ENCODE measurements at regions not wholly inside any gene's neighbourhood (a gene's known extent, or its start where the extent isn't known, plus 50 kb on each side); places are given as distances from the start of the nearest gene placed in this dataset.
A peak's percentile ranks its signal among the peaks of the same experiment; 100 is the strongest.

GRCh38 chr7:10802526-10802925 is 171.1 kb upstream of the PHF14 start:
- in situ Hi-C loops (cut with MboI; ENCODE audit: low sequenced_read_pairs): no loop called here
- TF ChIP-seq POLR2A (IDR thresholded peaks at IDR 0.05; ENCODE audit: low read depth, low read length): no peak
- no peak for TF ChIP-seq RCOR1 (IDR thresholded peaks at IDR 0.05; ENCODE audit: insufficient replicate concordance, low read length)
- no peak for TF ChIP-seq ELK1 (IDR thresholded peaks at IDR 0.05; ENCODE audit: borderline replicate concordance, low read depth, low read length)
- no peak for TF ChIP-seq BHLHE40 (IDR thresholded peaks at IDR 0.05; ENCODE audit: low read depth, low read length)
- no peak for TF ChIP-seq RFX5 (IDR thresholded peaks at IDR 0.05; ENCODE audit: low read depth, low read length)
- no peak for TF ChIP-seq RAD21 (IDR thresholded peaks at IDR 0.05; ENCODE audit: low read length)
- no peak for TF ChIP-seq CTCF (conservative IDR thresholded peaks at IDR 0.05; ENCODE audit: low read depth, low read length)
- no peak for TF ChIP-seq FOS (IDR thresholded peaks at IDR 0.05; ENCODE audit: low read depth, low read length)
- no peak for TF ChIP-seq CHD1 (IDR thresholded peaks at IDR 0.05; ENCODE audit: low read depth, low read length)
- TF ChIP-seq SMC3 (IDR thresholded peaks at IDR 0.05; ENCODE audit: low read depth, low read length): no peak
- TF ChIP-seq MAFK (IDR thresholded peaks at IDR 0.05; ENCODE audit: low read depth, low read length): no peak
- TF ChIP-seq USF2 (IDR thresholded peaks at IDR 0.05; ENCODE audit: low read depth, low read length): no peak
- TF ChIP-seq MAZ (IDR thresholded peaks at IDR 0.05; ENCODE audit: borderline replicate concordance, low read depth, low read length): no peak
- TF ChIP-seq NFE2L2 (IDR thresholded peaks at IDR 0.05; ENCODE audit: low read depth, low read length): no peak
- no peak overlapping the region for H3K14ac ChIP-seq (replicated peaks; ENCODE audit: low read depth, low read length)

More at GRCh38 chr7:10802526-10802925, 171.1 kb upstream of the PHF14 start:
- no CpG with 5 or more reads among the region's 2 CpGs for WGBS, 2 experiments (ENCODE audit: extremely low coverage in 2 of 2, insufficient read length in 1 of 2)
- Histone ChIP-seq H3K79me1 (ENCODE audit: low read depth in 1 of 2, low read length in 2 of 2) (no peaks in the 10 kb centered on the region), H2AK5ac (ENCODE audit: low read depth, low read length) (no peak overlapping the region), H3K36me3 (ENCODE audit: control insufficient read depth, insufficient read depth, low read length) (no peaks in the 10 kb centered on the region), H2BK120ac (ENCODE audit: low read depth, low read length) (no peak overlapping the region), H2BK20ac (ENCODE audit: low read depth, low read length) (no peak overlapping the region), H3K4me1 (ENCODE audit: control insufficient read depth, insufficient read depth, low read length) (no peaks in the 10 kb centered on the region), H3K56ac (ENCODE audit: extremely low read depth, insufficient read depth, low read length) (no peak overlapping the region), H3K27me3 (ENCODE audit: control insufficient read depth, insufficient read depth, low read length) (no peaks in the 10 kb centered on the region), H2AK9ac (replicated peaks; ENCODE audit: low read depth, low read length, poor library complexity) (no peak overlapping the region), H3K4me2 (ENCODE audit: low read depth, low read length) (no peak overlapping the region), H4K8ac (ENCODE audit: low read depth in 2 of 2, low read length in 2 of 2) (no peak overlapping the region), H3K9ac (ENCODE audit: low read depth, low read length) (no peak overlapping the region), H4K91ac (ENCODE audit: insufficient read depth, low read depth, low read length) (no peak overlapping the region), H3K23ac (ENCODE audit: low read depth, low read length) (no peak overlapping the region), H3K9me1 (ENCODE audit: insufficient read depth, low read length) (no peaks in the 10 kb centered on the region), H4K20me1 (ENCODE audit: insufficient read depth, low read length) (no peaks in the 10 kb centered on the region), H3K18ac (ENCODE audit: low read depth, low read length) (no peak overlapping the region), H3K9me3 (ENCODE audit: control insufficient read depth, insufficient read depth, low read length) (peaks cover 5% of the 10 kb centered on the region; the same call in 1 of the 2 replicates), H2BK5ac (ENCODE audit: low read depth, low read length, poor library complexity, severe bottlenecking) (no peak overlapping the region), H3K27ac (ENCODE audit: insufficient read depth, low read length) (no peak overlapping the region), H2BK15ac (ENCODE audit: low read depth, low read length) (no peak overlapping the region), H3K4ac (ENCODE audit: low read depth, low read length) (no peak overlapping the region), H4K5ac (ENCODE audit: low read depth, low read length) (no peak overlapping the region), H3K4me3 (ENCODE audit: insufficient read depth, low read depth, low read length) (no peak overlapping the region), H2AFZ (replicated peaks; ENCODE audit: low read length, poor library complexity) (no peak overlapping the region)
- intact Hi-C loops (cut with micrococcal nuclease): no loop called here
- DNase-seq: peak; percentile 13
- ChIA-PET CTCF (no interaction called here), POLR2A (ENCODE audit: unreplicated experiment) (no interaction called here)
- BruUV-seq (replicated peaks): no TSS peak
- ATAC-seq (ENCODE audit: low read depth): no peak
- dilution Hi-C loops (cut with HindIII; ENCODE audit: low sequenced_read_pairs, unreplicated experiment): no loop called here

Data from IMR-90 (cell line).